ENCODE measurements at regions not wholly inside any gene's neighbourhood (a gene's known extent, or its start where the extent isn't known, plus 50 kb on each side); places are given as distances from the start of the nearest gene placed in this dataset.

DNA sequence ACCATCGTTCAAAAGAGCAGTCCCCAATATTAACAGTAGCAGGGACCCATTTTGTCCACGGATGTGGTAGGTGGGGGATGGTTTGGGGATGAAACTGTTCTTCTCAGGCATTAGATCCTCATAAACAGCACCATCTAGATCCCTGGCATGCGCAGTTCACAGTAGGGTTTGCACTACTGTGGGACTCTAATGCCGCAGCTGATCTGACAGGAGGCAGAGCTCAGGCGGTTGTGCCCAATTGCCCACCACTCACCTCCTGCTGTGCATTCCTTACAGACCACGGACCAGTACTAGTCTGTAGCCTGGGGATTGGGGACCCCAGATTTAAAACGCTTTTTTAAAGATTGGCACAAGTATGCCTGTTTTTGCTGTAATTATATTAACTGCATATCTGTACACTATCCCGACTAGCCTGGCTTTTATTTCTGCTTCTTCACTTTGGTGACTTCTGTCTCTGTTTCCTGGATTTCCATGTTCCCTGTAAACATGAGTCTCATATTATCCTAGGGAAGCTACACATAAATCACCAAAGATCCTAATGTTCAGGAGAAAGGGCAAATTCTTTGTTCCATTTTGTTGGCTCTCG lies 163.3 kb upstream of the AKR1E2 start:
- no peak for DNase-seq (ENCODE audit: low spot score)

- no peak for DNase-seq (ENCODE audit: low spot score)
Observed at GRCh38 chr10:4661511-4662255, 164.3 kb upstream of the AKR1E2 start.

- no peak for DNase-seq (ENCODE audit: low spot score)
Observed at GRCh38 chr10:4658777-4659176, 167.2 kb upstream of the AKR1E2 start.

DNA sequence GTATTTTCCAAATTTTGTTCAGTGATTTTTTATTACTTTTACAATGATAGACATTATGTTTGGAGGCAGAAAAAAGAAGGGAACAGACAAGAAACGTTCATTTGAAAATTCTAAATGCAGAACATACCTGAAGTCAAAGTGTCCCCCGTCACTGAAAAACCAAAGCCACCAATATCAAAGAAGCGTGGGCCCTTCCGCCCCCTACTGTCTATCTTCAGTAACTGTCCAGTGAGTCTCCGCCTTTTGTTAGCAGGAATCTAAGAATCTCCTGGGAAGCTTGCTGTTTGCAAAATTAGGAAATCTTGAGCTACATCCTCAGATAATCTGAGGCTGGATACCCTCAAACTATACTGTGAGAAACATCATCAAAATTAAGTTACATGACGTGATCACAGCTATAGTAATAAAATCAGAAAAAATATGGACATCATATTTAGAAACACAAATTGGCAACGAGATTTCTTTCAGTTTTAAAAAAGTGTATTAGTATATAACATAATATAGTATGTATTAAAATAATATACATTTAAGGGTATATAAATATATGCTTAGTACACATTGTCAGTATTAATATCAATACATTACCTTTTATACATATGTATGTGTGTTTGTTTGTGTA lies 169.3 kb upstream of the AKR1E2 start:
- peak; percentile 56 for DNase-seq (ENCODE audit: low spot score)

- no peak for DNase-seq (ENCODE audit: low spot score)
Observed at GRCh38 chr10:4655879-4656278, 170.1 kb upstream of the AKR1E2 start.

DNA sequence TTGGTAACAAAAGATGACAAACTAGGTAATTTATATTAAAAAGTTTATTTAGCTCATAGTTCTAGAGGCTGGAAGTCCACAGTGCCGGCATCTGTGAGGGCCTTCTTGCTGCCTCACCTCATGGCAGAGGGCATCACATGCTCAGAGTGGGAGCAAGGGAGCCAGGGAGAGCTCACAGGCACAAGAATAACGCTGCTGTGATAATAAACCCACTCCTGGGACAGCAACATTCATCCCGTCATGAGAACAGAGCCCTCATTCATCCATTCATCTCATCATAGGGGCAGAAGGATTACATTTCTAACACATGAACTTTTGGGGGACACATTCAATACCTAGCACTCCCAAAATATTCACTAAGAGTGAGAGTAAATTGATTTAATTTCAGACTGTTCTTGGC lies 170.6 kb upstream of the AKR1E2 start:
- no peak for DNase-seq (ENCODE audit: low spot score)

DNA sequence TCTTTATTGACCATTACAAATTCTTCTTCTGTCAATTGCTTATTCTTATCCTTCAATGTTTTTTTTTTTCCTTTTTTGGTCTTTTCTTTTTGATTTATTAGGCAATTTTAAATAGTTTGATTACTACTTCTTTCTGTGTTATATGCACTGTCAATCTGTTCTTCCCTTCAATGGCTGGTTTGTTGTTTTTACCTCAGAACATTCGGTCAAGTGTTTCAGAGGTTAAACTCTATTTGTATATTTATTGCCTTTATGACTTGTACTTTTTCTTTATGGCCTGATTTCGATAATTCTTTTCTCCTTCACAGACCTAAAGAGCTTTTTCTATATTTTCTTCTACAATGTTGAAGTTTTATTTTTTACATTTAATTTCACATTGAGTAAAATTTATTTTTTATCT lies 171.5 kb upstream of the AKR1E2 start:
- DNase-seq (ENCODE audit: low spot score) = no peak

- DNase-seq (ENCODE audit: low spot score) = no peak
Observed at GRCh38 chr10:4653160-4653559, 172.8 kb upstream of the AKR1E2 start.

DNA sequence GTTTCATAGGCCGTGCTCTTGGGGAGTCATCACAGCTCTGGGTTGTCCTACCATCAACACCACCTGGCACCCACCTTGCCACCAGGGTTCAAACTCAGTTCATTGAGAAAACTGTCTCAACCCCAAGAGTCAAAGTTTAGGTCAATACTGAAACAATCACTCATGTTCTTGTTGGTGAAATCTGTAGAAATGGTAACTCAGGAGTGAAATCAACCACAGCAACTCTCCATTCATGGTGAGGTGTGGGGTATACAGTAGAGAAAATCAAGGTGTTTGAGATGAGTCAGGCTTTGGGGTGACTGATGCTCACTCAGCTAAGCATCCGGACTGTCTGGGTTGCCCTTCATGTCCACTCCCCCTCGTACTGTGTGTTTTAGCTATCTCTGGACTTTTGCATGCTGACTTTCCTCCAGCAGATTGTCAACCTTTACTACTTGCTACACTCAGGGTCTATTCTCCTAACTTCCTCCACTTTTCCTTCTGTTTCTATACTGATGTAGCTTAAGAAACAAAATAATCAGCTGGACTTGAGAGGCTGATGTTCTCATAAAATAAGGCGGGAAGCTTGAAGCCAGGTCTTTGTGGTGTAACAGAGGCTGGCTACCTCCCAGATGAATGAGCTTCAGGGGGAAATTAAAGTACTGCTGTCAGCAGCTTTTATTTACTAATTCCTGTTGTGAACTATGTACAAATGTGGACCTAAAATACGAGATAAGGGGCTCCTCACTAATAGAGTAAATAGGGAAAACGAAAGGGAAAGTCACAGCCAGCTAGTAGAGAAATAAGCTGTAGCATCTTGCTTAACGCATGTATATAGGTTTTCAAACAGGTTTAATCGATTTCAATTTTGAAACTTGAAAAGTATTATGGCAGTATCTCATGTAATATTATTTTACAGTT lies 173.6 kb upstream of the AKR1E2 start:
- DNase-seq (ENCODE audit: low spot score) = peak; percentile 4

DNA sequence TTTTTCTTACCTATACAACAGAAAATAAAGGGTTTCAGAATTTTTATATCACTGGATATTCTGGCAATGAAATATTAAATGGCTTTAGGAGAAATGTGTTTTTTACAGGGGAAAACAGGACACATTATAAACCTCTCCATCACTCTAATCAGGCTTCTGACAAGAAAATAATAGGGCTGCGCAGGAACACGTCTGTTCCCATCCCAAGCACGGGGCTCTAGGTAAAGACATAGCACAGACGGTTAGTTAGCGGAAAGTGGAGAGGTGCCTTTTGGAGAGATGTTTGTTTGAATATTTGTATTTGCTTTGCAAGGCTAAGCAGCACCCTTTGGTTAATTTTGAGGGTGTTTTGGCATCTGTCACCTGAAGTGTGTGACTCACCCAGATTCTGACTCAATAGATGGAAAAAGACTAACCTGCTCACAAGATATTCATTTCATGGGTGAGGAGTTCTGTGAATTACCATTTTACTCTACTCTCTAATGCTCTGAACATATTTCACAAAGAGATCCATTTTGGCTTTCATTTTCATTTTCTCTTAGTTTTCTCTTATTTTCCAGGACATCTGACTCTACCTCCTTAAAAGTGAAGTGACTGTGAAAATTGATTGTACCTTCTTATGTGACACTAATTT lies 174.5 kb upstream of the AKR1E2 start:
- DNase-seq (ENCODE audit: low spot score) = no peak

DNA sequence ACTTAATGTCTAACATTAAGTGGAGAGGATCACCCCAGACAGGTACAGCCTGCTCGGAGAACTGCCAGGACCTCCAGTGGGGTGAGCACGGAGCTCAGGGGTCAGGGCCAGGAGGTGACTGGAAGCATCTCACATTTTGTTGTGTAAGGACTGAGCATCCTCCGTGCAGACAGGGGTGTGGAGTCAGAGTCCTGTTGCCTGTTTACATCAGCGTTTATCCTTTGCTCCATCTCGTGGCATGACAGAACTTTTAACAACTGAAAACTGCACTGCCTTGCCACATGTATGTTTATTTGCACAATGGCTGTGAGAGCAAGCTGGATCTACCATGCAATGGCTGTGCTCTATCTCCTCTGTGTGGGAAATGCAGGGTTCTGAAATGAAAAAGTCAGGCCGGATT lies 175.4 kb upstream of the AKR1E2 start:
- DNase-seq (ENCODE audit: low spot score) = no peak

GRCh38 chr10:4649886-4650508 lies 176.0 kb upstream of the AKR1E2 start:
- no peak for DNase-seq (ENCODE audit: low spot score)

- no peak for DNase-seq (ENCODE audit: low spot score)
Observed at GRCh38 chr10:4649471-4649870, 176.5 kb upstream of the AKR1E2 start.

GRCh38 chr10:4648999-4649398 lies 177.0 kb upstream of the AKR1E2 start:
- no peak for DNase-seq (ENCODE audit: low spot score)

GRCh38 chr10:4647109-4647785 lies 178.8 kb upstream of the AKR1E2 start:
- no peak for DNase-seq (ENCODE audit: low spot score)

GRCh38 chr10:4646547-4646946 lies 179.5 kb upstream of the AKR1E2 start:
- DNase-seq (ENCODE audit: low spot score) = no peak

- no peak for DNase-seq (ENCODE audit: low spot score)
Observed at GRCh38 chr10:4645836-4646235, 180.2 kb upstream of the AKR1E2 start.

DNA sequence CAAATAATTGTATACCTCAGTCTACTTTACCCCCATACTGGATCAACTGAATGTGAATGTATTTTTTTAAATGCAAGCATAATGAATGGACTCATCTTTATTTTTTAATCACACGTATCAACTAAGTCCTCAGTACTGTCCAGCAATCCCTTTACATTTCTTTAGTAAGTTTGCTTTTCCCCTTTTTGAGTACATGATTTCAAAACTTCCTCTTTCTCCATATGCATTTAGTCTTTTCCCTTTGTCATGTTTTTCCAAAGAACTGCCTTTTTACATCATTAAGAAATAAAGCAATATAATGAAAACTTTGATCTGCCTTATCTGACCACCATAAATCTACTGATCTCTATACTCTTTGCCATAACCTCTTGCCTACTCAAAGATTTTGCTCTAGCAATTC lies 182.5 kb upstream of the AKR1E2 start:
- no peak for DNase-seq (ENCODE audit: low spot score)

GRCh38 chr10:4639960-4640359 lies 186.0 kb upstream of the AKR1E2 start:
- no peak for DNase-seq (ENCODE audit: low spot score)

DNA sequence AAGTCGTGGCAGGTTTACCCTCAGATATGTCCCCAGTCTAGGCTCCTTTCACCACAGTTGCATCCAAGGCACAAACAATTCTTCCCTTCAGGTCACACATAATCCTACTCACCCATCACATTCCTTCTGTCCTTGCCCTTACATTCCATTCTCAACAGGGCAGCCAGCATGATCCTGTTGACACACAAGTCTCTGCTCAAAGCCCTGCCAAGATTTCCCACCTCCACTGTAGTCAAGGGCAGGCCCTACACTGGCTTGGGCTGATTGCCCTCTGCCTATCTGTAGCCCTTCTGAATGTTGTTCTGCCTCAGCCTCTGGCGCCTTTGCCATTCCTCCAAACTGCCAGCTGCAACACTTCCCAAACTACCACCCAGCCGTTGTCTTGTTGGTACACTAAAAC lies 187.9 kb upstream of the AKR1E2 start:
- DNase-seq (ENCODE audit: low spot score) = no peak

DNA sequence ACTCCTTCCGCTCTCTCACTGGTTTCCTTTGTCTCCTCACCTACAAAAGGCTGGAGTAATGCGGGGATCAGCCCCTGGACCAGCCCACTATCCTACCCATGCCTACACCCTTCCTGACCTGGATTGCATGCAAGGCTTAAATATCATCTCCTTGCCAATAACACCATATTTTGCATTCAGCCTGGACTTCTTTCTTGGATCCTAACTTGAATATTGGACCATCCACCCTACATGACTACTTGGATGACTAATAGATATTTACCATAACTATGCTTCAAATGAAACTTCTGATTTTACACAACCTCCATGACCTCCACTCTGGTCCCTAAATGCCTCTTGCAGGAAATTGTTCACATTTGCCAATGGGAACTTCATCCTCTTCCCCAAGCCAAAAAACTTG lies 188.3 kb upstream of the AKR1E2 start:
- no peak for DNase-seq (ENCODE audit: low spot score)

All from CD4-positive, alpha-beta T cell treated with Interleukin-6 at 100 ng/mL for 8 hours (primary cell).